ENCODE measurements at regions not wholly inside any gene's neighbourhood (a gene's known extent, or its start where the extent isn't known, plus 50 kb on each side); places are given as distances from the start of the nearest gene placed in this dataset.

DNA sequence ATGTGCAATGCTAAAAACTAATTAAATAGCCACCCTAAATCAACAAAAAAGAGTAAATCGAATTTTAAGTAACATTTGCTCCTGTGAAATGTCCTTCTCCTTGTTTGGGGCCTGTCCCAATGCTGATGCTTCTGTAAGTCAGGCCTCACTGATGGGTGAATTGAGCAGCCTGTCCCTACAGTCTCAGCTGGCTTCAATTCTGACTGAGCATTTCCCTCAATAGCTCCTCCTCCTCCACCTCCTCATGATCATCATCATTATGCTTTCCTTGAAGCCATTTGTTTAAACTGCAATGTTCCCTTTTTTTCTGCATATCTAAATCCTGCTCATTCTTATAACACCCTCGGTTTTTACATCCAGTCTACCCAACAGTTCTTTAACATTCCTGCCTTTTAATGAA lies 137.2 kb upstream of the CELF4 start:
- TF ChIP-seq, protein P1, sequence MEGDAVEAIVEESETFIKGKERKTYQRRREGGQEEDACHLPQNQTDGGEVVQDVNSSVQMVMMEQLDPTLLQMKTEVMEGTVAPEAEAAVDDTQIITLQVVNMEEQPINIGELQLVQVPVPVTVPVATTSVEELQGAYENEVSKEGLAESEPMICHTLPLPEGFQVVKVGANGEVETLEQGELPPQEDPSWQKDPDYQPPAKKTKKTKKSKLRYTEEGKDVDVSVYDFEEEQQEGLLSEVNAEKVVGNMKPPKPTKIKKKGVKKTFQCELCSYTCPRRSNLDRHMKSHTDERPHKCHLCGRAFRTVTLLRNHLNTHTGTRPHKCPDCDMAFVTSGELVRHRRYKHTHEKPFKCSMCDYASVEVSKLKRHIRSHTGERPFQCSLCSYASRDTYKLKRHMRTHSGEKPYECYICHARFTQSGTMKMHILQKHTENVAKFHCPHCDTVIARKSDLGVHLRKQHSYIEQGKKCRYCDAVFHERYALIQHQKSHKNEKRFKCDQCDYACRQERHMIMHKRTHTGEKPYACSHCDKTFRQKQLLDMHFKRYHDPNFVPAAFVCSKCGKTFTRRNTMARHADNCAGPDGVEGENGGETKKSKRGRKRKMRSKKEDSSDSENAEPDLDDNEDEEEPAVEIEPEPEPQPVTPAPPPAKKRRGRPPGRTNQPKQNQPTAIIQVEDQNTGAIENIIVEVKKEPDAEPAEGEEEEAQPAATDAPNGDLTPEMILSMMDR (IDR thresholded peaks at IDR 0.05), result no peak
- TF ChIP-seq EZH2 (IDR thresholded peaks at IDR 0.05) (no peak), EZH2phosphoT487 (IDR thresholded peaks at IDR 0.05) (no peak)
